IPS-20b (cell line): ENCODE measurements at regions not wholly inside any gene's neighbourhood (a gene's known extent, or its start where the extent isn't known, plus 50 kb on each side); places are given as distances from the start of the nearest gene placed in this dataset.

ENCODE experiments used
- H3K27ac ChIP-seq: one replicate; pipeline ENCODE4 v1.5.1; 2013; ENCODE audit warnings: low read length
- H3K27me3 ChIP-seq: 2 replicates; pipeline ENCODE4 v1.6.1; 2013; ENCODE audit warnings: mild to moderate bottlenecking, low read length, inconsistent platforms; ENCODE audit not compliant: insufficient read depth
- H3K36me3 ChIP-seq: 2 replicates; pipeline ENCODE4 v1.6.1; 2013; ENCODE audit warnings: low read depth, mild to moderate bottlenecking, inconsistent platforms, low read length, moderate library complexity; ENCODE audit not compliant: insufficient read depth
- H3K4me1 ChIP-seq: 2 replicates; pipeline ENCODE4 v1.6.1; 2013; ENCODE audit warnings: mild to moderate bottlenecking, control low read depth, inconsistent platforms, low read length, moderate library complexity; ENCODE audit not compliant: insufficient read depth
- H3K4me3 ChIP-seq: 2 replicates; pipeline ENCODE4 v1.5.1; 2013; ENCODE audit warnings: mild to moderate bottlenecking, low read length, inconsistent platforms
- H3K9ac ChIP-seq: 2 replicates; pipeline ENCODE4 v1.6.1; 2013; ENCODE audit warnings: low read depth, mild to moderate bottlenecking, inconsistent platforms, low read length, moderate library complexity
- H3K9me3 ChIP-seq: 2 replicates; pipeline ENCODE4 v1.6.1; 2013; ENCODE audit warnings: mild to moderate bottlenecking, low read depth, low read length, inconsistent platforms; ENCODE audit not compliant: insufficient read depth

DNA sequence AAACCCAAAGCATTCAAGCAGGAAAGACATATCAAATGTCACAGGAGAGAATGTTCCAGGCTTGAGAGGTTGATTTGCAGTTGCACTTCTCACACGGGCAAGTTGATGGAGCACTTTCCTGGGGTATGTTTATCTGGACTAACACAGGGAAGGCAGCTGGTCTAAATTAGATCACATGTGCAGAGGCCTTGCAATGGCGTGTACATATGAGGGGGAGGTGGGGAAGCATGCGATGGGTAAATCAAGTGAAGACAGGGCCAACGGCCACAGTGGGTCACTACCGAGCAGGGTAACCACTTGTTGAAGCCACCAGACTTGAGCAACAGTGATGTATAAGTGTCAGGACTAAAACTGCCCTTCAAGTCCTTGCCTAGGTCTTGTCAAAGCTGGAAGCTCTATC is 156.6 kb upstream of the MAF start:
- Histone ChIP-seq H3K4me3 (no peak overlapping the region), H3K9ac (no peak overlapping the region), H3K36me3 (no peaks in the 10 kb centered on the region), H3K4me1 (no peaks in the 10 kb centered on the region), H3K27ac (no peak overlapping the region), H3K9me3 (no peaks in the 10 kb centered on the region), H3K27me3 (no peaks in the 10 kb centered on the region)

DNA sequence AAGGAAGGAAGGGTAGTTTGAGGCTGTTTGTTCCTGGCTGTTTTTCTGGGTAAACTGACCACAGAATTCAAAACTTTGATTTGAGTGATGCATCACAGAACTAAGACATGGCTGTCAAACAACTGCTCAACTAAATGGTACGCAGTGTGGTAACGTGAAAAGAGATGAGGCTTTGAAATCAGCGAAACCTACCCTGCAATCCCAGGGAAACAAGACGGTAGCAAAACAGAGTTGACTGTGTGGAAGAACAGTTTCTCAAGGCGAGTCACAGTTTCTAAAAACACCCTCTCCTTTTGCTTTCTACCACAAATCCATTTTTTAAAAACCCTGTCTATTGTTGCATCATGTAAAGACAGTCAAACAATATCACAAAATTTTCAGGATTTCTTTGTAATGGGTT is 156.0 kb upstream of the MAF start:
- no peak overlapping the region for H3K27ac ChIP-seq
- no peak overlapping the region for H3K9ac ChIP-seq
- H3K4me3 ChIP-seq = no peak overlapping the region
- no peaks in the 10 kb centered on the region for H3K27me3 ChIP-seq
- H3K4me1 ChIP-seq = no peaks in the 10 kb centered on the region
- H3K36me3 ChIP-seq = no peaks in the 10 kb centered on the region
- H3K9me3 ChIP-seq = no peaks in the 10 kb centered on the region

- no peak overlapping the region for H3K27ac ChIP-seq
These were observed 154.0 kb upstream of the MAF start for GRCh38 chr16:79754501-79754900.

DNA sequence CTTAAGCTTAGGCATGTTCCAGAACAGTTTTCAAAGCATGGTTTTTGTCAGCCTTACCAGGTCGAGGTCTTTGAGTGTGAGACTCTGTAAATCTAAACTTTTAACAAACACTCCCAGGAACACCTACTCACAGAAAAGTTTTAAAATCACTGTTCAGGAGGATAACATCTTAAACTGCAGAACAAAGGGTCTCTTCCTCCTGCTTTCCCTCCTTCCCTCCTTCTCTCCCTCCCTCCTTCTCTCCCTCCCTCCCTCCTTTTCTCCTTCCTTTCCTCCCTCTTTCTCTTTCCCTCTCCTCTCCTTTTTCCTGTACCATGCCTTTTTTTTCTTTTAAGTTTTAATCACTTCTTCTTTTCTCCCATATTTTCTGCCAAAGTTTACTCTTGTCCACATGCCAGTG is 153.5 kb upstream of the MAF start:
- Histone ChIP-seq H3K27me3 (no peaks in the 10 kb centered on the region), H3K36me3 (no peaks in the 10 kb centered on the region), H3K27ac (no peak overlapping the region), H3K9ac (no peak overlapping the region), H3K4me3 (no peak overlapping the region), H3K4me1 (no peaks in the 10 kb centered on the region), H3K9me3 (no peaks in the 10 kb centered on the region)

More at GRCh38 chr16:79754501-79754900, 154.0 kb upstream of the MAF start:
- Histone ChIP-seq H3K36me3 (no peaks in the 10 kb centered on the region), H3K4me3 (no peak overlapping the region), H3K27me3 (no peaks in the 10 kb centered on the region), H3K9me3 (no peaks in the 10 kb centered on the region), H3K4me1 (no peaks in the 10 kb centered on the region), H3K9ac (no peak overlapping the region)

DNA sequence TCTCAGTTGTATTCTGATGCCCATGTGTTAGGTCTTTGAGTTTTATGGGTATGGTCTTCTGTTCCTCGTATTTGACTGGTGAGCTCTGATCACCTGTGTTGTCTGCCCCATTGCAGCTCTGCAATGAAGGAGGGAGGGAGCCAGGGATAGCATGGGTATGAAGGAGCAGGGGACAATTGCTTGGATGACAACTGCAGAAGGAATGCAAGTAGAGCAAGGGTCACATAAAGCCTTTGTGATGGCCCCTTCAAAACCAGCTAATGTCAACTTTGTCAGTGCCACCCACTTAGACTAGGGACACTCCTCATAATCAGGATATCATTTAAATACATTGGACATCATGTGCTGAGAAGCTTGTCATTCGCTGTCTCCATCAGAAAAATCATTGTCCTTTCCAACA is 152.7 kb upstream of the MAF start:
- Histone ChIP-seq H3K36me3 (no peaks in the 10 kb centered on the region), H3K27me3 (no peaks in the 10 kb centered on the region), H3K9ac (no peak overlapping the region), H3K9me3 (no peaks in the 10 kb centered on the region), H3K4me1 (no peaks in the 10 kb centered on the region), H3K27ac (no peak overlapping the region), H3K4me3 (no peak overlapping the region)

- Histone ChIP-seq H3K4me1 (no peaks in the 10 kb centered on the region), H3K4me3 (no peak overlapping the region), H3K9me3 (no peaks in the 10 kb centered on the region), H3K27ac (no peak overlapping the region), H3K36me3 (no peaks in the 10 kb centered on the region), H3K9ac (no peak overlapping the region), H3K27me3 (no peaks in the 10 kb centered on the region)
These were observed 151.9 kb upstream of the MAF start for GRCh38 chr16:79752396-79752795.

- H3K9ac ChIP-seq = no peak overlapping the region
- no peaks in the 10 kb centered on the region for H3K9me3 ChIP-seq
- no peak overlapping the region for H3K27ac ChIP-seq
- H3K4me1 ChIP-seq = no peaks in the 10 kb centered on the region
- H3K4me3 ChIP-seq = no peak overlapping the region
- H3K27me3 ChIP-seq = no peaks in the 10 kb centered on the region
- H3K36me3 ChIP-seq = no peaks in the 10 kb centered on the region
These were observed 151.1 kb upstream of the MAF start for GRCh38 chr16:79751471-79752184.

- H3K4me1 ChIP-seq = no peaks in the 10 kb centered on the region
- H3K27ac ChIP-seq = no peak overlapping the region
- H3K4me3 ChIP-seq = no peak overlapping the region
- H3K9me3 ChIP-seq = no peaks in the 10 kb centered on the region
- no peak overlapping the region for H3K9ac ChIP-seq
- no peaks in the 10 kb centered on the region for H3K36me3 ChIP-seq
- no peaks in the 10 kb centered on the region for H3K27me3 ChIP-seq
These were observed 149.8 kb upstream of the MAF start for GRCh38 chr16:79750311-79750710.

DNA sequence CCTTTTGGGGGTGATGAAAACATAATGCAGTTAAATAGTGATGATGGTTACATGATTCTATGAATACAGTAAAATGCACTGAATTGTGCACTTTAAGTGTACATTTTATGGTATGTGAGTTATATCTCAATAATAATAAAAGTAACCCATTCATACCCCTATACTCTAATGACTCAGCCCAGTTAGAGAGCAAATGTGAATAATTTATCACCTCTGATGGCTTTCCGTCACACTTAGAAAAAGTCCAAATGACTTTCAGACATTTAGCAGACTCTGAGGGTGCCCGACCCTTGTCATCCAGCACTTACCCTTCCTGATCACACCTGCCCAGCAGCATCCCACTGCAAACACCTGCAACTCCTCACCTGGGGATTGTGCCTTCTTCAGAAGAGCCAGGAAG is 148.1 kb upstream of the MAF start:
- no peaks in the 10 kb centered on the region for H3K9me3 ChIP-seq
- H3K9ac ChIP-seq = no peak overlapping the region
- no peak overlapping the region for H3K27ac ChIP-seq
- no peaks in the 10 kb centered on the region for H3K27me3 ChIP-seq
- H3K4me1 ChIP-seq = no peaks in the 10 kb centered on the region
- H3K4me3 ChIP-seq = no peak overlapping the region
- no peaks in the 10 kb centered on the region for H3K36me3 ChIP-seq

- H3K9ac ChIP-seq = no peak overlapping the region
- no peak overlapping the region for H3K4me3 ChIP-seq
- H3K9me3 ChIP-seq = no peaks in the 10 kb centered on the region
- no peak overlapping the region for H3K27ac ChIP-seq
- H3K36me3 ChIP-seq = no peaks in the 10 kb centered on the region
- H3K4me1 ChIP-seq = no peaks in the 10 kb centered on the region
- H3K27me3 ChIP-seq = no peaks in the 10 kb centered on the region
These were observed 147.2 kb upstream of the MAF start for GRCh38 chr16:79747688-79748087.

DNA sequence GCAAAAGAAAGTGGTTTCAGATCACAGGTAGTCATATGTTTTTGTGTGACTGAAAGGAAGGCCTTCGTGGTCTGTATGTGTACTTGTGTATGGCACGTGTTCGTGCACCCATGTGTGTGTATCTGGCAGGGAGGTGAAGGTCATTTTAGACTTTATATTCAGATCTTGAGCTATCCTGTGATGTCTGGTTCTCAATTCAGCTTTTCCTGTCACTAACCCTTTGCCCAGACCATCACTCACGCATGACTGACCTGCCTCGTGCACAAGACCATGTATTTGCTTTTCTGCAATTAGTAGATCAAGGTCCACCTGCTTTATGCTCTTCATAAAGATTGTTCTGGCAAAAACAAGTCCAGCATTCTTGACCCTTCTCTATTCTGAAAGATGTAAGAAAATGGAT is 139.7 kb upstream of the MAF start:
- Histone ChIP-seq H3K36me3 (no peaks in the 10 kb centered on the region), H3K27ac (no peak overlapping the region), H3K9me3 (no peaks in the 10 kb centered on the region), H3K4me1 (no peaks in the 10 kb centered on the region), H3K9ac (no peak overlapping the region), H3K4me3 (no peak overlapping the region), H3K27me3 (no peaks in the 10 kb centered on the region)

GRCh38 chr16:79735271-79735670 is 134.7 kb upstream of the MAF start:
- Histone ChIP-seq H3K27ac (no peak overlapping the region), H3K27me3 (no peaks in the 10 kb centered on the region), H3K9me3 (no peaks in the 10 kb centered on the region), H3K36me3 (no peaks in the 10 kb centered on the region), H3K4me3 (no peak overlapping the region), H3K4me1 (no peaks in the 10 kb centered on the region), H3K9ac (no peak overlapping the region)
